ENCODE measurements at regions not wholly inside any gene's neighbourhood (a gene's known extent, or its start where the extent isn't known, plus 50 kb on each side); places are given as distances from the start of the nearest gene placed in this dataset.

- H3K4me1 ChIP-seq (ENCODE audit: control insufficient read depth in 1 of 2, insufficient read depth in 2 of 2, low read length in 2 of 2), result no peaks in the 10 kb centered on the region
- H3K9me3 ChIP-seq (ENCODE audit: control insufficient read depth in 1 of 2, low read length in 2 of 2), result no peaks in the 10 kb centered on the region
- H3K27ac ChIP-seq (ENCODE audit: low read length), result no peak overlapping the region
- H3K36me3 ChIP-seq (ENCODE audit: control insufficient read depth in 1 of 2, insufficient read depth in 2 of 2, low read length in 2 of 2), result no peaks in the 10 kb centered on the region
- no peaks in the 10 kb centered on the region for H3K27me3 ChIP-seq (ENCODE audit: low read depth, low read length)
- H3K4me3 ChIP-seq (ENCODE audit: low read depth in 1 of 2, low read length in 2 of 2), result no peak overlapping the region
These were observed 203.6 kb downstream of the EDEM1 start for GRCh38 chr3:5390936-5391625.

DNA sequence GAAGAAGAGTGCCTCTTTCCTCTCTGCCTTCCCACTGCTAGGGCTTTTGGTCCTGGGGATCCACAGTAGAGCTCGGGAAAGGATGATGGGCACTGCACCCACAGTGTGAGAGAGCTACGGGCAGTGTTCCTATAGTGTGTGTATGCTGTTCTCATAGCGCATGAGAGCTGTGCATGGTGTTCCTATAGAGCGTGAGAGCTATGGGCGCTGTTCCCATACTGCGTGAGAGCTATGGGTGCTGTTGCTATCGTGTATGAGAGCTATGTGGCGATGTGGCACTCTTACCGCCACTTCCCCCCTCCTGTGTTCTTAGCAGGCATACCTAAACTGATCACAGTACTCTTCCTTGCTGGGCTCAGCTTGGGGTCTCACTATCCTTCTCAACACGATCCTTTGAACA lies 213.5 kb downstream of the EDEM1 start:
- H3K27ac ChIP-seq (ENCODE audit: low read length), result no peak overlapping the region

GRCh38 chr3:5404718-5405117 lies 217.2 kb downstream of the EDEM1 start:
- Histone ChIP-seq H3K27ac (ENCODE audit: low read length) (no peak overlapping the region), H3K4me3 (ENCODE audit: low read depth in 1 of 2, low read length in 2 of 2) (no peak overlapping the region), H3K27me3 (ENCODE audit: low read depth, low read length) (no peaks in the 10 kb centered on the region), H3K4me1 (ENCODE audit: control insufficient read depth in 1 of 2, insufficient read depth in 2 of 2, low read length in 2 of 2) (no peaks in the 10 kb centered on the region), H3K9me3 (ENCODE audit: control insufficient read depth in 1 of 2, low read length in 2 of 2) (peaks cover 0 to 3% of the 10 kb centered on the region in 2 donors), H3K36me3 (ENCODE audit: control insufficient read depth in 1 of 2, insufficient read depth in 2 of 2, low read length in 2 of 2) (no peaks in the 10 kb centered on the region)

More for the DNA sequence above, 213.5 kb downstream of the EDEM1 start:
- H3K36me3 ChIP-seq (ENCODE audit: control insufficient read depth in 1 of 2, insufficient read depth in 2 of 2, low read length in 2 of 2), result no peaks in the 10 kb centered on the region
- H3K27me3 ChIP-seq (ENCODE audit: low read depth, low read length), result no peaks in the 10 kb centered on the region
- H3K9me3 ChIP-seq (ENCODE audit: control insufficient read depth in 1 of 2, low read length in 2 of 2), result peaks cover 0 to 3% of the 10 kb centered on the region in 2 donors
- H3K4me1 ChIP-seq (ENCODE audit: control insufficient read depth in 1 of 2, insufficient read depth in 2 of 2, low read length in 2 of 2), result no peaks in the 10 kb centered on the region
- H3K4me3 ChIP-seq (ENCODE audit: low read depth in 1 of 2, low read length in 2 of 2), result no peak overlapping the region

DNA sequence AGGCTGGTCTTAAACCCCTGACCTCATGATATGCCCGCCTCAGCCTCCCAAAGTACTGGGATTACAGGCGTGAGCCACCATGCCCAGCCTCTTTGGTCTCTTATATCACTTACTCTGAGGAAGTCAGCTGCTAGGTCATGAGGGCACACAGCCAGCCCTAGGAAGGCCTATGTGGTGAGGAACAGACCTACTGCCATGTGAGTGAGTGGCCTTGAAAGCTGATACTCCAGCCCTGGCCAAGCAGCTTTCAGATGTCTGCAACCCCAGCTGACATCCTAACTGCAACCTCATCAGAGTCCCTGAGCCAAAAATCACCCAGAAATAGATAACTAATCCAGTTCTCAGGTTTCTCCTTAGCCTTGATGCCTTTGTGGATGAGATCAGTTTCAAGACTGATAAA lies 224.3 kb downstream of the EDEM1 start:
- no peak overlapping the region for H3K27ac ChIP-seq (ENCODE audit: low read length)
- H3K4me1 ChIP-seq (ENCODE audit: control insufficient read depth in 1 of 2, insufficient read depth in 2 of 2, low read length in 2 of 2), result no peaks in the 10 kb centered on the region
- no peaks in the 10 kb centered on the region for H3K27me3 ChIP-seq (ENCODE audit: low read depth, low read length)
- no peak overlapping the region for H3K4me3 ChIP-seq (ENCODE audit: low read depth in 1 of 2, low read length in 2 of 2)
- peaks cover 0 to 3% of the 10 kb centered on the region in 2 donors for H3K9me3 ChIP-seq (ENCODE audit: control insufficient read depth in 1 of 2, low read length in 2 of 2)
- H3K36me3 ChIP-seq (ENCODE audit: control insufficient read depth in 1 of 2, insufficient read depth in 2 of 2, low read length in 2 of 2), result no peaks in the 10 kb centered on the region

DNA sequence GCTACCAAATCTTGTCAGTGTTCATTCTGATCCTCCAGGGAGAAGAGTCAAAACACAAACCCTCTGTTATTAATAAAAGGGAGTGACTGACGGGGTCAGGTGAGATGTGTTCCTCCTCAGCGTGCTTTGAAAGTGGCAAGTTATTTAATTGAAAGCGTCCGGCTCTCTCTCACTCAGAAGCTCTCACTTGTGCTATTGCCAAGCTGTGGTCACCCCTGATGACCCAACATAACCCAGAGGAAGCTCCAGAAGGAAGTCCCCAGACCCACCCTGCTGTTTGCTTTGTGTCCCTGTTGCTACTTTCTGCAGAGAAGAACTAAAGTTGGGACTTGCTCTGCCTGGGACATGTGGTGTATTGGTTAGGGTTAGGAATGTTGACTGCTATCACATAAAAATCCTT lies 235.6 kb downstream of the EDEM1 start:
- Histone ChIP-seq H3K27me3 (ENCODE audit: low read depth, low read length) (no peaks in the 10 kb centered on the region), H3K4me3 (ENCODE audit: low read depth in 1 of 2, low read length in 2 of 2) (no peak overlapping the region), H3K4me1 (ENCODE audit: control insufficient read depth in 1 of 2, insufficient read depth in 2 of 2, low read length in 2 of 2) (no peaks in the 10 kb centered on the region), H3K27ac (ENCODE audit: low read length) (no peak overlapping the region), H3K36me3 (ENCODE audit: control insufficient read depth in 1 of 2, insufficient read depth in 2 of 2, low read length in 2 of 2) (no peaks in the 10 kb centered on the region), H3K9me3 (ENCODE audit: control insufficient read depth in 1 of 2, low read length in 2 of 2) (no peaks in the 10 kb centered on the region)

- Histone ChIP-seq H3K27me3 (ENCODE audit: low read depth, low read length) (no peaks in the 10 kb centered on the region), H3K36me3 (ENCODE audit: control insufficient read depth in 1 of 2, insufficient read depth in 2 of 2, low read length in 2 of 2) (no peaks in the 10 kb centered on the region), H3K9me3 (ENCODE audit: control insufficient read depth in 1 of 2, low read length in 2 of 2) (no peaks in the 10 kb centered on the region), H3K27ac (ENCODE audit: low read length) (no peak overlapping the region), H3K4me3 (ENCODE audit: low read depth in 1 of 2, low read length in 2 of 2) (no peak overlapping the region), H3K4me1 (ENCODE audit: control insufficient read depth in 1 of 2, insufficient read depth in 2 of 2, low read length in 2 of 2) (no peaks in the 10 kb centered on the region)
These were observed 236.0 kb downstream of the EDEM1 start for GRCh38 chr3:5423523-5423922.

DNA sequence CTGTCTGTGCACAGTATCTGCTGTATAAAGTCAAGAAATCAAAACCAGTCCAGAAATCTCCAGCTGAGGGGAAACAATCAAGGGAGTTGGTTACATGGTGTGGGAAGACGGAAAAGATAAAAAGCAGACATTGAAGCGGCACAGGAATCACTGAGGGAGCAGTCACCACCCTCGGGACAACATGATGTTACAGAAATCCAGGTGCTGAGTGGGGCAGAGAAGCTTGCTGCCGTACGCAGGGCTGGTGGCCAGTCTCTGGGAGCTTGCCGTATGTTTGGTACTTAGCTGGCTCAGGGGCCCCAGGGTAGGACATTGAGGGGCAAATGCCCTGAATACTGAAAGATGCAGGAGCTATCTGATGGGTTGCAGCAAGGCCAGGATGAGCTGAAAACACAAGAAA lies 237.9 kb downstream of the EDEM1 start:
- Histone ChIP-seq H3K9me3 (ENCODE audit: control insufficient read depth in 1 of 2, low read length in 2 of 2) (no peaks in the 10 kb centered on the region), H3K36me3 (ENCODE audit: control insufficient read depth in 1 of 2, insufficient read depth in 2 of 2, low read length in 2 of 2) (no peaks in the 10 kb centered on the region), H3K27me3 (ENCODE audit: low read depth, low read length) (no peaks in the 10 kb centered on the region), H3K27ac (ENCODE audit: low read length) (no peak overlapping the region), H3K4me3 (ENCODE audit: low read depth in 1 of 2, low read length in 2 of 2) (no peak overlapping the region), H3K4me1 (ENCODE audit: control insufficient read depth in 1 of 2, insufficient read depth in 2 of 2, low read length in 2 of 2) (no peaks in the 10 kb centered on the region)

- no peaks in the 10 kb centered on the region for H3K36me3 ChIP-seq (ENCODE audit: control insufficient read depth in 1 of 2, insufficient read depth in 2 of 2, low read length in 2 of 2)
- no peak overlapping the region for H3K4me3 ChIP-seq (ENCODE audit: low read depth in 1 of 2, low read length in 2 of 2)
- no peak overlapping the region for H3K27ac ChIP-seq (ENCODE audit: low read length)
- H3K9me3 ChIP-seq (ENCODE audit: control insufficient read depth in 1 of 2, low read length in 2 of 2), result no peaks in the 10 kb centered on the region
- H3K4me1 ChIP-seq (ENCODE audit: control insufficient read depth in 1 of 2, insufficient read depth in 2 of 2, low read length in 2 of 2), result no peaks in the 10 kb centered on the region
- H3K27me3 ChIP-seq (ENCODE audit: low read depth, low read length), result no peaks in the 10 kb centered on the region
These were observed 238.8 kb downstream of the EDEM1 start for GRCh38 chr3:5426094-5426883.

GRCh38 chr3:5427021-5427420 lies 239.5 kb downstream of the EDEM1 start:
- no peak overlapping the region for H3K27ac ChIP-seq (ENCODE audit: low read length)
- no peaks in the 10 kb centered on the region for H3K36me3 ChIP-seq (ENCODE audit: control insufficient read depth in 1 of 2, insufficient read depth in 2 of 2, low read length in 2 of 2)
- no peak overlapping the region for H3K4me3 ChIP-seq (ENCODE audit: low read depth in 1 of 2, low read length in 2 of 2)
- no peaks in the 10 kb centered on the region for H3K9me3 ChIP-seq (ENCODE audit: control insufficient read depth in 1 of 2, low read length in 2 of 2)
- H3K27me3 ChIP-seq (ENCODE audit: low read depth, low read length), result no peaks in the 10 kb centered on the region
- H3K4me1 ChIP-seq (ENCODE audit: control insufficient read depth in 1 of 2, insufficient read depth in 2 of 2, low read length in 2 of 2), result no peaks in the 10 kb centered on the region

DNA sequence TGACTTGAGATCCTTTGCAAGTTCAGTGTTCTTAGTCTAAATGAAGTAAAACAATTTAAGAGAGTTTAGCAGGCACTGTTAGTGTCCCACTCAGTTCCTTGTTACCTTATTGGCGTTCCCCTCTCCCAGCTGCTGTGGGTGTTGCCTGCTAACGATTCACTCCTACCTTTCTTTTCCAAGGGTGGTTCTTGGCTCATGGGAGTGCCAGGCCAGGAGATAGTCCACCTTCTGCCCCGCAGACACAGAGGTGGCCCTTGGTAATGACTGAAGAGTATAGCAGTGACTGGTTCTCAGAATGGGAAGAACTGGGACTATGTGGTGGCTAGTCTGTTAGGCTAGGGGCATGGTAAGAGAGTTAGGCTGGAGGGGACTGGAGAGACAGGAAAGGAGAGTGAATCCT lies 240.4 kb downstream of the EDEM1 start:
- Histone ChIP-seq H3K9me3 (ENCODE audit: control insufficient read depth in 1 of 2, low read length in 2 of 2) (no peaks in the 10 kb centered on the region), H3K4me3 (ENCODE audit: low read depth in 1 of 2, low read length in 2 of 2) (no peak overlapping the region), H3K27ac (ENCODE audit: low read length) (no peak overlapping the region), H3K4me1 (ENCODE audit: control insufficient read depth in 1 of 2, insufficient read depth in 2 of 2, low read length in 2 of 2) (no peaks in the 10 kb centered on the region), H3K36me3 (ENCODE audit: control insufficient read depth in 1 of 2, insufficient read depth in 2 of 2, low read length in 2 of 2) (no peaks in the 10 kb centered on the region), H3K27me3 (ENCODE audit: low read depth, low read length) (no peaks in the 10 kb centered on the region)

- no peaks in the 10 kb centered on the region for H3K4me1 ChIP-seq (ENCODE audit: control insufficient read depth in 1 of 2, insufficient read depth in 2 of 2, low read length in 2 of 2)
- H3K27me3 ChIP-seq (ENCODE audit: low read depth, low read length), result no peaks in the 10 kb centered on the region
- no peak overlapping the region for H3K27ac ChIP-seq (ENCODE audit: low read length)
- no peak overlapping the region for H3K4me3 ChIP-seq (ENCODE audit: low read depth in 1 of 2, low read length in 2 of 2)
- no peaks in the 10 kb centered on the region for H3K36me3 ChIP-seq (ENCODE audit: control insufficient read depth in 1 of 2, insufficient read depth in 2 of 2, low read length in 2 of 2)
- no peaks in the 10 kb centered on the region for H3K9me3 ChIP-seq (ENCODE audit: control insufficient read depth in 1 of 2, low read length in 2 of 2)
These were observed 241.4 kb downstream of the EDEM1 start for GRCh38 chr3:5428607-5429516.
